Gastrocnemius medialis (tissue), 4 donors: ENCODE measurements at regions not wholly inside any gene's neighbourhood (a gene's known extent, or its start where the extent isn't known, plus 50 kb on each side); places are given as distances from the start of the nearest gene placed in this dataset.

Experiments used
- POLR2A ChIP-seq, 2 donors: fragments of 450-650 bp; IDR thresholded peaks; one replicate each; pipeline ENCODE4 v1.6.1; 2017; ENCODE audit warnings: antibody characterized with exemption in 2 of 2, mild to moderate bottlenecking in 2 of 2, moderate library complexity in 2 of 2
- TF ChIP-seq, protein P1 (sequence below), 5 experiments: fragments of 450-650 bp in 3 of 5; fragments of 200-600 bp in 2 of 5; sonication (generic) in 2 of 5; IDR thresholded peaks in 4 of 5; conservative IDR thresholded peaks in 1 of 5; 1 replicate in 4 of 5; 2 replicates in 1 of 5; pipeline ENCODE4 v1.5.1; 2016 to 2019; ENCODE audit warnings: antibody characterized with exemption in 5 of 5, mild to moderate bottlenecking in 3 of 5, moderate library complexity in 3 of 5

- TF ChIP-seq, protein P1, sequence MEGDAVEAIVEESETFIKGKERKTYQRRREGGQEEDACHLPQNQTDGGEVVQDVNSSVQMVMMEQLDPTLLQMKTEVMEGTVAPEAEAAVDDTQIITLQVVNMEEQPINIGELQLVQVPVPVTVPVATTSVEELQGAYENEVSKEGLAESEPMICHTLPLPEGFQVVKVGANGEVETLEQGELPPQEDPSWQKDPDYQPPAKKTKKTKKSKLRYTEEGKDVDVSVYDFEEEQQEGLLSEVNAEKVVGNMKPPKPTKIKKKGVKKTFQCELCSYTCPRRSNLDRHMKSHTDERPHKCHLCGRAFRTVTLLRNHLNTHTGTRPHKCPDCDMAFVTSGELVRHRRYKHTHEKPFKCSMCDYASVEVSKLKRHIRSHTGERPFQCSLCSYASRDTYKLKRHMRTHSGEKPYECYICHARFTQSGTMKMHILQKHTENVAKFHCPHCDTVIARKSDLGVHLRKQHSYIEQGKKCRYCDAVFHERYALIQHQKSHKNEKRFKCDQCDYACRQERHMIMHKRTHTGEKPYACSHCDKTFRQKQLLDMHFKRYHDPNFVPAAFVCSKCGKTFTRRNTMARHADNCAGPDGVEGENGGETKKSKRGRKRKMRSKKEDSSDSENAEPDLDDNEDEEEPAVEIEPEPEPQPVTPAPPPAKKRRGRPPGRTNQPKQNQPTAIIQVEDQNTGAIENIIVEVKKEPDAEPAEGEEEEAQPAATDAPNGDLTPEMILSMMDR (IDR thresholded peaks at IDR 0.05 in 4 of 5, conservative IDR thresholded peaks at IDR 0.05 in 1 of 5) = no peak
- no peak for TF ChIP-seq POLR2A (IDR thresholded peaks at IDR 0.05)
Measured at GRCh38 chr5:27548484-27548883, 510.1 kb upstream of the CDH9 start.
